A673 (cell line): ENCODE measurements at regions not wholly inside any gene's neighbourhood (a gene's known extent, or its start where the extent isn't known, plus 50 kb on each side); places are given as distances from the start of the nearest gene placed in this dataset.

Experiments used
- EZH2 ChIP-seq: fragments of 200-600 bp; sonication (generic); IDR thresholded peaks from 2 replicates; pipeline ENCODE4 v1.6.1; 2017; ENCODE audit warnings: borderline replicate concordance, low read depth, mild to moderate bottlenecking, mixed read lengths, antibody characterized with exemption, low read length; ENCODE audit not compliant: poor library complexity, severe bottlenecking
- TF ChIP-seq, protein P1 (sequence below): fragments of 300-800, 200-600 bp; sonication (generic); conservative IDR thresholded peaks from 2 replicates; pipeline ENCODE4 v1.5.1; 2017; ENCODE audit warnings: low read depth, mild to moderate bottlenecking, antibody characterized with exemption, low read length, moderate library complexity, mixed read lengths

DNA sequence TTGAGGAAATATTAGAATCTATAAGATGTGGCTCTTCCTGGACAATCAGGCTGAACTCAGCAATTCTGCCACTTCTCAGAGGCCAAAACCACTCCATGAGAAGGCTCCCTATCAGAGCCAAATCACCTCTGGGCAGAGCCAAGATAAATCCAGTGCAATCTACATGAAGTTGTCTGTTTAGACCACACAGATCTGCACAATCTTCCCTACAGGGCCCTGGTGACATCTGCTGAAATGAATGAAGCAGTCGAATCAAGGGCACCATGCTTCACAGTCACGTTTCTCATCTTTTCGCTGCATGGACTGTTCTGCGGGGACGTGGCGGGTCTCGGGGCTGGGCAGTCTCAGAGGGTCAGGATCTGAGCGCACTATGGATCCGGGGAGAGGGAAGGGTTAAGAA, 60.1 kb upstream of the CD93 start:
- TF ChIP-seq, protein P1, sequence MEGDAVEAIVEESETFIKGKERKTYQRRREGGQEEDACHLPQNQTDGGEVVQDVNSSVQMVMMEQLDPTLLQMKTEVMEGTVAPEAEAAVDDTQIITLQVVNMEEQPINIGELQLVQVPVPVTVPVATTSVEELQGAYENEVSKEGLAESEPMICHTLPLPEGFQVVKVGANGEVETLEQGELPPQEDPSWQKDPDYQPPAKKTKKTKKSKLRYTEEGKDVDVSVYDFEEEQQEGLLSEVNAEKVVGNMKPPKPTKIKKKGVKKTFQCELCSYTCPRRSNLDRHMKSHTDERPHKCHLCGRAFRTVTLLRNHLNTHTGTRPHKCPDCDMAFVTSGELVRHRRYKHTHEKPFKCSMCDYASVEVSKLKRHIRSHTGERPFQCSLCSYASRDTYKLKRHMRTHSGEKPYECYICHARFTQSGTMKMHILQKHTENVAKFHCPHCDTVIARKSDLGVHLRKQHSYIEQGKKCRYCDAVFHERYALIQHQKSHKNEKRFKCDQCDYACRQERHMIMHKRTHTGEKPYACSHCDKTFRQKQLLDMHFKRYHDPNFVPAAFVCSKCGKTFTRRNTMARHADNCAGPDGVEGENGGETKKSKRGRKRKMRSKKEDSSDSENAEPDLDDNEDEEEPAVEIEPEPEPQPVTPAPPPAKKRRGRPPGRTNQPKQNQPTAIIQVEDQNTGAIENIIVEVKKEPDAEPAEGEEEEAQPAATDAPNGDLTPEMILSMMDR = no peak
- no peak for TF ChIP-seq EZH2
